OCI-LY7 (cell line): ENCODE measurements at regions not wholly inside any gene's neighbourhood (a gene's known extent, or its start where the extent isn't known, plus 50 kb on each side); places are given as distances from the start of the nearest gene placed in this dataset.

Source experiments
- BruUV-seq: library from RNA; stranded (reverse); fragments of 400-500 nt; replicated peaks from 2 replicates; lab custom pipeline; 2021; lab: Mats Ljungman, UMichigan
- CTCF ChIA-PET: fragments of 300-600 bp; sonication (Branson Sonifier 250); formaldehyde crosslinking; loops from one replicate; lab custom pipeline; 2022; ENCODE audit warnings: antibody characterized with exemption; ENCODE audit not compliant: unreplicated experiment; lab: Charles Lee
- POLR2A ChIA-PET: fragments of 300-600 bp; sonication (Branson Sonifier 250); formaldehyde crosslinking; loops from one replicate; lab custom pipeline; 2022; ENCODE audit warnings: antibody characterized with exemption; lab: Charles Lee
- DNase-seq: peaks from one replicate; pipeline ENCODE4 v3.0.0-alpha.2; 2015; ENCODE audit warnings: low spot score
- H2AFZ ChIP-seq: fragments of 200-600 bp; sonication (generic), shearing (Covaris generic); 2 replicates; pipeline ENCODE4 v1.6.1; 2014; ENCODE audit warnings: mild to moderate bottlenecking, antibody characterized with exemption, low read length, moderate library complexity
- H3K27ac ChIP-seq: fragments of 200-600 bp; sonication (generic); 2 replicates; pipeline ENCODE4 v1.5.1; 2014; ENCODE audit warnings: mixed run types, low read depth, mild to moderate bottlenecking, moderate library complexity, low read length, inconsistent platforms; ENCODE audit not compliant: poor library complexity, severe bottlenecking
- H3K36me3 ChIP-seq: fragments of 200-600 bp; sonication (generic); 2 replicates; pipeline ENCODE4 v1.6.1; 2014; ENCODE audit warnings: mild to moderate bottlenecking, antibody characterized with exemption, low read length, moderate library complexity, mixed read lengths; ENCODE audit not compliant: insufficient read depth
- H3K4me1 ChIP-seq: fragments of 200-600 bp; sonication (generic); 2 replicates; pipeline ENCODE4 v1.5.1; 2014; ENCODE audit warnings: mild to moderate bottlenecking, low read length; ENCODE audit not compliant: insufficient read depth, poor library complexity, severe bottlenecking
- H3K4me2 ChIP-seq: fragments of 200-600 bp; sonication (generic); 2 replicates; pipeline ENCODE4 v1.6.1; 2014; ENCODE audit warnings: mild to moderate bottlenecking, low read length
- H3K4me3 ChIP-seq: fragments of 200-600 bp; sonication (generic); 2 replicates; pipeline ENCODE4 v1.5.1; 2014; ENCODE audit warnings: mild to moderate bottlenecking, low read depth, low read length; ENCODE audit not compliant: poor library complexity, severe bottlenecking
- H3K79me2 ChIP-seq: fragments of 200-600 bp; sonication (generic); 2 replicates; pipeline ENCODE4 v1.6.1; 2016; ENCODE audit warnings: low read depth, mild to moderate bottlenecking, low read length, moderate library complexity, mixed read lengths; ENCODE audit not compliant: insufficient read depth
- H3K9me2 ChIP-seq: fragments of 200-600 bp; sonication (generic); 2 replicates; pipeline ENCODE4 v1.6.1; 2016; ENCODE audit warnings: mild to moderate bottlenecking, low read length, mixed read lengths; ENCODE audit not compliant: insufficient read depth
- H3K9me3 ChIP-seq: fragments of 200-600 bp; sonication (generic); 2 replicates; pipeline ENCODE4 v1.6.1; 2014; ENCODE audit warnings: mild to moderate bottlenecking, mixed run types, low read length, mixed read lengths
- H4K20me1 ChIP-seq: fragments of 200-600 bp; sonication (generic); 2 replicates; pipeline ENCODE4 v1.6.1; 2014; ENCODE audit warnings: mild to moderate bottlenecking, antibody characterized with exemption, low read length, moderate library complexity, mixed read lengths; ENCODE audit not compliant: insufficient read depth
- EZH2phosphoT487 ChIP-seq: fragments of 200-600 bp; sonication (generic); IDR thresholded peaks from 2 replicates; pipeline ENCODE4 v1.6.1; 2018; ENCODE audit warnings: low read depth, borderline replicate concordance, mild to moderate bottlenecking, mixed run types, antibody characterized with exemption, low read length, moderate library complexity, mixed read lengths
- intact Hi-C: fragments of 100-400 bp; cut with micrococcal nuclease; formaldehyde crosslinking; loops from one replicate; pipeline ENCODE4 v1.10.0; 2022; ENCODE audit not compliant: unreplicated experiment
- TF ChIP-seq, protein P1 (sequence below): fragments of 200-600 bp; sonication (generic); conservative IDR thresholded peaks from 2 replicates; pipeline ENCODE4 v1.5.1; 2014; ENCODE audit warnings: mild to moderate bottlenecking, antibody characterized with exemption, low read length, moderate library complexity, mixed read lengths

DNA sequence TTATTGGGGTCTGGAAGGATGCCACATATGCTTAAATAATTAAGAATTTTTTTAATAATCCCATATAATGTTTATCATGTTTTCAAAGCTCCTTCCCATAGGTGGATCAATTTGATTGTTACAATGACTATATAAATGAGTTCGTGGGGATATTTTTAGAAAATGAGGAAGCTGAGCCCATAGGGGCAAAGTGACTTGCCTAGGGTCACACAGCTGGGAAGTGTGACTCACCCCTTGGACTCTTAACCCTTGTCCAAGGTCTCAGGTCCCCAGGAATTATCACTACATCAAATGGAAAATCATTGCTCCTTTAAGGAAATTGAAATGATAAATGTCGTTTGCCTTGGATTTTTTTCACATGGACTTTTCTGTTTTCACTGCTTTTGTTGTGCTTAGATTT, 161.2 kb upstream of the RGMA start:
- CTCF ChIA-PET = no interaction called here
- Histone ChIP-seq H4K20me1 (no peaks in the 10 kb centered on the region), H3K9me3 (no peaks in the 10 kb centered on the region), H3K4me3 (no peak overlapping the region), H3K4me2 (no peak overlapping the region), H3K36me3 (no peaks in the 10 kb centered on the region), H3K27ac (no peak overlapping the region), H3K79me2 (no peaks in the 10 kb centered on the region), H3K4me1 (no peaks in the 10 kb centered on the region), H3K9me2 (no peaks in the 10 kb centered on the region), H2AFZ (no peak overlapping the region)
- POLR2A ChIA-PET = interaction anchor here (0.6 to 1.1 kb wide), 4 partner anchors 20 to 1541 kb away, joined by 3 to 4 read pairs (median 3); no protein-coding TSS in a partner anchor
- TF ChIP-seq, protein P1, sequence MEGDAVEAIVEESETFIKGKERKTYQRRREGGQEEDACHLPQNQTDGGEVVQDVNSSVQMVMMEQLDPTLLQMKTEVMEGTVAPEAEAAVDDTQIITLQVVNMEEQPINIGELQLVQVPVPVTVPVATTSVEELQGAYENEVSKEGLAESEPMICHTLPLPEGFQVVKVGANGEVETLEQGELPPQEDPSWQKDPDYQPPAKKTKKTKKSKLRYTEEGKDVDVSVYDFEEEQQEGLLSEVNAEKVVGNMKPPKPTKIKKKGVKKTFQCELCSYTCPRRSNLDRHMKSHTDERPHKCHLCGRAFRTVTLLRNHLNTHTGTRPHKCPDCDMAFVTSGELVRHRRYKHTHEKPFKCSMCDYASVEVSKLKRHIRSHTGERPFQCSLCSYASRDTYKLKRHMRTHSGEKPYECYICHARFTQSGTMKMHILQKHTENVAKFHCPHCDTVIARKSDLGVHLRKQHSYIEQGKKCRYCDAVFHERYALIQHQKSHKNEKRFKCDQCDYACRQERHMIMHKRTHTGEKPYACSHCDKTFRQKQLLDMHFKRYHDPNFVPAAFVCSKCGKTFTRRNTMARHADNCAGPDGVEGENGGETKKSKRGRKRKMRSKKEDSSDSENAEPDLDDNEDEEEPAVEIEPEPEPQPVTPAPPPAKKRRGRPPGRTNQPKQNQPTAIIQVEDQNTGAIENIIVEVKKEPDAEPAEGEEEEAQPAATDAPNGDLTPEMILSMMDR = no peak
- no peak for TF ChIP-seq EZH2phosphoT487
- no peak for DNase-seq
- no TSS peak for BruUV-seq
- intact Hi-C loops = no loop called here

DNA sequence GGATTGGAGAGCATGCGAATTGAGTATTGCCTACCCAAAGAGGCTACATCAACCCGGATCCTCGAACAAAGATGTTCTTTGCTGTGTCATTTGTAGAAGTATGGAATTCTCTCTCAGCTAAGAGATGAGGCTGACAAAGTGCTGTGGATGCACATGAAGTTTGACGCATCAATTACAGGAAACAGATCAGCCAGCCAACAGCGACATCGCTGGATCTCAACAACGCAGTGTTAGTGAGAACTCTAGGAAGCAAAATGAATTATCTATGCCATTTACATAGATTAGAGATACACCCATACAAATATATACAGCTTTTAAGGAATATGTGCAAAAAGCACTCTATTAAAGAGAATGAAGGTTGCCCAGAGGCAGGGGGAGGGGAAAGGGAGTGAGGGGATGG, 160.6 kb upstream of the RGMA start:
- no peak overlapping the region for H3K27ac ChIP-seq
- H3K4me1 ChIP-seq = no peaks in the 10 kb centered on the region
- H3K9me3 ChIP-seq = no peaks in the 10 kb centered on the region
- no peak overlapping the region for H2AFZ ChIP-seq
- no TSS peak for BruUV-seq
- POLR2A ChIA-PET = interaction anchor here (0.6 to 1.1 kb wide), 2 partner anchors 19 to 58 kb away, joined by 3 to 4 read pairs; no protein-coding TSS in a partner anchor
- no peaks in the 10 kb centered on the region for H3K36me3 ChIP-seq
- no peaks in the 10 kb centered on the region for H4K20me1 ChIP-seq
- TF ChIP-seq, protein P1 = no peak
- TF ChIP-seq EZH2phosphoT487 = no peak
- no peaks in the 10 kb centered on the region for H3K9me2 ChIP-seq
- no peak for DNase-seq
- no peaks in the 10 kb centered on the region for H3K79me2 ChIP-seq
- no peak overlapping the region for H3K4me2 ChIP-seq
- no peak overlapping the region for H3K4me3 ChIP-seq
- CTCF ChIA-PET = no interaction called here
- intact Hi-C loops = no loop called here

DNA sequence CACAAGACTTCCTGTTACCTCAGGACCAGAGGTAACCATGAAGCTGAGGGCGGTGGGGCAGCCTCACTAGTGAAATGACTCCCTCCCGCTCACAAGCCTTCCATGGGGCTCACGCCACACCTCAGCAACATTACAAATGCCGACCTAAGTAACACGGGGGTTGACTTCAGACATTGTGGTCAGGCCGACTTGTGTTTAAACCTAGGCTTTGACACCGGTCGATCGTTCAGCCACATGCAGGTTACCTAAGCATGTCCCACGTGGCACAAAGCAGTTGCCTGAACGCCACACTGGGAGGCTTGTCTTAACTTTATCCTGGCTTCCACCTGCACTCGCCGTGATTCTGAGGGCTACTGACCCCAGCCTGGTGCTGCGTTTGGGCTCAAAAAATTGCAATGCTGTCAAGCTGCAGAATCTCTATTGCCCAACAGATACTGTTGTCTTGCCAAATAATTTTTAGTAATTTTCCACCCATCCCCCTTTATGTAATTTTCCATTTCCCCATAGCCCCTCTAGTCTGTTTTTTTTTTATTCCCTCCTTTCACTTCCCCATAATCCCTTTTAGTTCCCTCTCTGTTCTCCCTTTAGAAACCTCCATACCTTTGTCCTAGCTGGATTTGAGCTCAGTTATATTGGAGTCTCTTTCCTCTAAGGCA, 158.6 kb upstream of the RGMA start:
- Histone ChIP-seq H3K4me1 (no peaks in the 10 kb centered on the region), H3K4me2 (no peak overlapping the region), H3K36me3 (no peaks in the 10 kb centered on the region), H2AFZ (no peak overlapping the region), H3K9me3 (no peaks in the 10 kb centered on the region), H4K20me1 (no peaks in the 10 kb centered on the region), H3K79me2 (no peaks in the 10 kb centered on the region), H3K27ac (no peak overlapping the region), H3K4me3 (no peak overlapping the region), H3K9me2 (no peaks in the 10 kb centered on the region)
- DNase-seq = no peak
- CTCF ChIA-PET = no interaction called here
- intact Hi-C loops = no loop called here
- POLR2A ChIA-PET = interaction anchor here (0.7 kb wide), 1 partner anchor 132 kb away, joined by 3 read pairs; no protein-coding TSS in a partner anchor
- no TSS peak for BruUV-seq
- TF ChIP-seq, protein P1 = no peak
- TF ChIP-seq EZH2phosphoT487 = no peak
